K562 (cell line): ENCODE measurements at regions not wholly inside any gene's neighbourhood (a gene's known extent, or its start where the extent isn't known, plus 50 kb on each side); places are given as distances from the start of the nearest gene placed in this dataset.
"Not testable (repeated sequence)": the region's sequence is repeated elsewhere in the genome, so short reads cannot be mapped to it uniquely, and the experiment has no call there.

Experiments
- ATAC-seq: fragments of 200-7000 bp; cut with Tn5 transposase; 3 replicates; pipeline ENCODE4 v1.9.1; 2020; ENCODE audit warnings: moderate library complexity
- BruUV-seq: library from RNA; stranded (reverse); fragments of 400-500 nt; replicated peaks from 2 replicates; lab custom pipeline; 2021; lab: Mats Ljungman, UMichigan
- CTCF ChIA-PET: fragments of 300-600 bp; formaldehyde crosslinking; extraction: SDS; loops from one replicate; lab custom pipeline; 2021; ENCODE audit warnings: low intra/inter-chr PET ratio; lab: Yijun Ruan, JAX
- POLR2A ChIA-PET: fragments of 300-600, 350-650 bp; sonication (Branson Sonifier 250); formaldehyde crosslinking; extraction: SDS; loops from one replicate; lab custom pipeline; 2021; ENCODE audit warnings: antibody characterized with exemption, inconsistent platforms; lab: Yijun Ruan, JAX
- DNase-seq, 4 experiments: peaks; one replicate each; pipeline versions ENCODE4 v3.0.0 to v3.0.0-alpha.2; 2011 to 2018; ENCODE audit warnings: low spot score in 3 of 4, mixed read lengths in 3 of 4; ENCODE audit errors: extremely low read depth in 1 of 4
- FAIRE-seq: peaks from 2 replicates; lab custom pipeline; 2011; peaks lifted over from hg19 to GRCh38; lab: Jason Lieb, UNC
- H2AFZ ChIP-seq: 2 replicates; pipeline ENCODE4 v1.6.0; 2011; ENCODE audit warnings: low read depth, low read length, control low read depth, inconsistent platforms
- H3K27ac ChIP-seq: fragments of 200-600 bp; 3 replicates; pipeline ENCODE4 v1.8.0; 2011; ENCODE audit warnings: low read depth, mild to moderate bottlenecking, control low read depth, inconsistent platforms, low read length, moderate library complexity, mixed read lengths; ENCODE audit errors: extremely low read depth
- H3K27me3 ChIP-seq, 2 experiments: fragments of 300-600 bp in 1 of 2; 2 replicates in 1 of 2; 3 replicates in 1 of 2; pipeline versions ENCODE4 v1.6.0 to v1.8.0; 2011; ENCODE audit warnings: inconsistent platforms in 2 of 2, low read length in 2 of 2, mild to moderate bottlenecking in 1 of 2, mixed read lengths in 1 of 2, moderate library complexity in 1 of 2; ENCODE audit not compliant: control insufficient read depth in 2 of 2, insufficient read depth in 2 of 2
- H3K36me3 ChIP-seq: fragments of 300-600 bp; 3 replicates; pipeline ENCODE4 v1.8.0; 2011; ENCODE audit warnings: mild to moderate bottlenecking, low read length, inconsistent platforms; ENCODE audit not compliant: control insufficient read depth, insufficient read depth
- H3K4me1 ChIP-seq, 2 experiments: fragments of 200-600 bp in 1 of 2; replicated peaks in 1 of 2; 2 replicates in 1 of 2; 3 replicates in 1 of 2; pipeline versions ENCODE4 v1.5.1 to v1.8.0; 2011; ENCODE audit warnings: inconsistent platforms in 2 of 2, low read length in 2 of 2, mild to moderate bottlenecking in 1 of 2, mixed read lengths in 1 of 2, moderate library complexity in 1 of 2; ENCODE audit not compliant: control insufficient read depth in 2 of 2, insufficient read depth in 2 of 2
- H3K4me2 ChIP-seq: 2 replicates; pipeline ENCODE4 v1.6.1; 2011; ENCODE audit warnings: low read length, control low read depth, inconsistent platforms, mixed read lengths; ENCODE audit not compliant: insufficient read depth
- H3K4me3 ChIP-seq: fragments of 200-600 bp; sonication (generic), shearing (Covaris generic); 2 replicates; pipeline ENCODE4 v1.5.1; 2016; ENCODE audit warnings: control low read depth, inconsistent platforms
- H3K79me2 ChIP-seq: fragments of 200-600 bp; 3 replicates; pipeline ENCODE4 v1.8.0; 2011; ENCODE audit warnings: low read length, inconsistent platforms; ENCODE audit not compliant: control insufficient read depth, insufficient read depth
- H3K9ac ChIP-seq, 2 experiments: 2 replicates each; pipeline versions ENCODE4 v1.6.0 to v1.6.1; 2011; ENCODE audit warnings: low read depth in 2 of 2, low read length in 2 of 2, control low read depth in 1 of 2, inconsistent platforms in 1 of 2, mild to moderate bottlenecking in 1 of 2, mixed read lengths in 1 of 2; ENCODE audit not compliant: insufficient read depth in 1 of 2
- H3K9me1 ChIP-seq: one replicate; pipeline ENCODE4 v1.6.0; 2011; ENCODE audit warnings: inconsistent platforms, mild to moderate bottlenecking, low read length, moderate library complexity; ENCODE audit not compliant: control insufficient read depth, insufficient read depth
- H3K9me3 ChIP-seq: replicated peaks from 2 replicates; pipeline ENCODE4 v1.5.1; 2011; ENCODE audit warnings: low read depth, low read length, inconsistent platforms; ENCODE audit not compliant: control insufficient read depth, insufficient read depth
- H4K20me1 ChIP-seq: replicated peaks from 2 replicates; pipeline ENCODE4 v1.6.1; 2011; ENCODE audit warnings: low read length, inconsistent platforms, mixed read lengths; ENCODE audit not compliant: control insufficient read depth, insufficient read depth
- BCL6 ChIP-seq: fragments of 250-450 bp; sonication (Bioruptor Pico); IDR thresholded peaks from 2 replicates; pipeline ENCODE4 v1.4.0; 2020
- LCOR ChIP-seq: sonication (generic); formaldehyde crosslinking; IDR thresholded peaks from 2 replicates; pipeline ENCODE4 v1.8.0; 2022; ENCODE audit warnings: mild to moderate bottlenecking, missing genetic modification reagents
- RBFOX2 ChIP-seq: fragments of 200-400 bp; formaldehyde crosslinking; IDR thresholded peaks from 2 replicates; pipeline ENCODE4 v1.6.1; 2017; ENCODE audit warnings: low read depth, mild to moderate bottlenecking, low read length, moderate library complexity
- ZFP36 ChIP-seq: fragments of 150-350 bp; IDR thresholded peaks from 2 replicates; pipeline ENCODE4 v1.6.1; 2018; ENCODE audit warnings: low read length, low read depth; ENCODE audit not compliant: partially characterized antibody
- WGBS: fragments of 100-300 bp; shearing (Covaris generic); methylation state at CpG from one replicate; pipeline ENCODE4 v1.1.6; 2016; ENCODE audit warnings: low coverage, mixed read lengths; ENCODE audit not compliant: insufficient coverage; ENCODE audit errors: missing lambda C conversion rate; 5-methylcytosine and 5-hydroxymethylcytosine counted together
- in situ Hi-C: fragments of 300-500 bp; cut with MboI; formaldehyde crosslinking; loops from 4 replicates; pipeline ENCODE4 v1.15.0; 2018; ENCODE audit warnings: inconsistent platforms, mixed read lengths
- intact Hi-C: fragments of 100-400 bp; cut with micrococcal nuclease; formaldehyde crosslinking; loops from 2 replicates; pipeline ENCODE4 v1.14.2; 2022
- TF ChIP-seq, protein P1 (sequence below): sonication (generic); formaldehyde crosslinking; IDR thresholded peaks from 2 replicates; pipeline ENCODE4 v1.8.0; 2022; ENCODE audit warnings: mild to moderate bottlenecking, low read depth, missing genetic modification reagents
- TF ChIP-seq, protein P2 (sequence below), 2 experiments: fragments of 150-350 bp in 1 of 2; IDR thresholded peaks; 2 replicates each; pipeline ENCODE4 v1.6.1; 2012 to 2016; ENCODE audit warnings: low read depth in 2 of 2, low read length in 2 of 2, mild to moderate bottlenecking in 1 of 2, moderate library complexity in 1 of 2
- TF ChIP-seq, protein P3 (sequence below): fragments of 450-650 bp; IDR thresholded peaks from 2 replicates; pipeline ENCODE4 v1.6.1; 2016; ENCODE audit warnings: mild to moderate bottlenecking

DNA sequence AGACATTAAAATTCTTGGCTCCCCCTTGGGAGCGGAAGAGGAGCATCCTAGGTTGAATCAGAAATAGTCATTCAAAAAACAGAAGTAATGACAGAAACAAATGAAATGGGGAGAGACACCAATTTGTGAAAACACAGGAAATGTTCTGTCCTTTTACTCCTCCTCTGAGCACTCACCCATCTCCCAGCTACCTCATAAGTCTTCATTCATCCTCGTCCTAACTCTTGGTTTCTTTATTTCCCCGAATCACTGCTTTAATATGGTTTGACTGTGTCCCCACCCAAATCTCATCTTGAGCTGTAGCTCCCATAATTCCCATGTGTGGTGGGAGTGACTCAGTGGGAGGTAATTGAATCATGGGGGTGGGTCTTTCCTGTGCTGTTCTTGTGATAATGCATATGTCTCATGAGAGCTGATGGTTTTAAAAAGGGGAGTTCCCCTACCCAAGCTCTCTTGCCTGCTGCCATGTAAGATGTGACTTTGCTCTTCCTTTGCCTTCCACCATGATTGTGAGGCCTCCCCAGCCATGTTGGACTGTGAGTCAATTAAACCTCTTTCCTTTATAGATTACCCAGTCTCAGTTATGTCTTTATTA is 579.7 kb upstream of the CBLB start:
- ATAC-seq, intact Hi-C loops, in situ Hi-C loops: not testable (repeated sequence)

DNA sequence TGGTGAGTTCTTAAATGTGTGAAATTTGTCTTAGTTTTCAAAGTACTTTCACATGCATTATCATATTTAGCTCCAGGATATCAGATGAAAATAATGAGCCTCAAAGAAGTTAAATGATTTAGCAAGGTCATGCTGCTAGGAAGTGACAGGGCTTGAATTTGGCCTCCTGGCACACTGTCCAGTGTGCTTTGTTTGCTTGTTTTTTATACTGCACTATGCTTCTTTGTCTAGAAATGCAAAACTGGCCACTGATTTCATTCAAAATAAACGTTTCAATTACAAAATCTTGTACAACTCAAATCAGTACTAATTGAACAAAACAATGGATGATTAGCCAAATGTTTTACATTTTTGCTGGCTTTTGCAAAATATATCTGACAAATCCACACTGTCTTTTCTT is 583.3 kb upstream of the CBLB start:
- H3K27ac ChIP-seq: no peak overlapping the region
- no peaks in the 10 kb centered on the region for H3K4me1 ChIP-seq
- H3K36me3 ChIP-seq: no peaks in the 10 kb centered on the region
- no peak overlapping the region for H3K9ac ChIP-seq
- no peak for FAIRE-seq
- CTCF ChIA-PET: no interaction called here
- no peak for ATAC-seq
- no peak overlapping the region for H2AFZ ChIP-seq
- no peaks in the 10 kb centered on the region for H3K9me1 ChIP-seq
- H3K4me3 ChIP-seq: no peak overlapping the region
- H4K20me1 ChIP-seq: no peaks in the 10 kb centered on the region
- POLR2A ChIA-PET: interaction anchor here (0.6 kb wide), 1 partner anchor 229 kb away, joined by 3 read pairs; no protein-coding TSS in a partner anchor
- no peak overlapping the region for H3K4me2 ChIP-seq
- H3K79me2 ChIP-seq: no peaks in the 10 kb centered on the region
- no peak for DNase-seq
- 0% methylated on average over 1 of the region's 1 CpG for WGBS
- BruUV-seq: no TSS peak
- H3K27me3 ChIP-seq: no peaks in the 10 kb centered on the region
- in situ Hi-C loops (no loop called here), intact Hi-C loops (no loop called here)
- H3K9me3 ChIP-seq: no peaks in the 10 kb centered on the region
- TF ChIP-seq ZFP36 (no peak), LCOR (no peak), RBFOX2 (no peak), BCL6 (CRISPR knock-in tag) (no peak)
- TF ChIP-seq, protein P1, sequence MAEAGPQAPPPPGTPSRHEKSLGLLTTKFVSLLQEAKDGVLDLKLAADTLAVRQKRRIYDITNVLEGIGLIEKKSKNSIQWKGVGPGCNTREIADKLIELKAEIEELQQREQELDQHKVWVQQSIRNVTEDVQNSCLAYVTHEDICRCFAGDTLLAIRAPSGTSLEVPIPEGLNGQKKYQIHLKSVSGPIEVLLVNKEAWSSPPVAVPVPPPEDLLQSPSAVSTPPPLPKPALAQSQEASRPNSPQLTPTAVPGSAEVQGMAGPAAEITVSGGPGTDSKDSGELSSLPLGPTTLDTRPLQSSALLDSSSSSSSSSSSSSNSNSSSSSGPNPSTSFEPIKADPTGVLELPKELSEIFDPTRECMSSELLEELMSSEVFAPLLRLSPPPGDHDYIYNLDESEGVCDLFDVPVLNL (CRISPR knock-in tag): no peak
- TF ChIP-seq, protein P2, sequence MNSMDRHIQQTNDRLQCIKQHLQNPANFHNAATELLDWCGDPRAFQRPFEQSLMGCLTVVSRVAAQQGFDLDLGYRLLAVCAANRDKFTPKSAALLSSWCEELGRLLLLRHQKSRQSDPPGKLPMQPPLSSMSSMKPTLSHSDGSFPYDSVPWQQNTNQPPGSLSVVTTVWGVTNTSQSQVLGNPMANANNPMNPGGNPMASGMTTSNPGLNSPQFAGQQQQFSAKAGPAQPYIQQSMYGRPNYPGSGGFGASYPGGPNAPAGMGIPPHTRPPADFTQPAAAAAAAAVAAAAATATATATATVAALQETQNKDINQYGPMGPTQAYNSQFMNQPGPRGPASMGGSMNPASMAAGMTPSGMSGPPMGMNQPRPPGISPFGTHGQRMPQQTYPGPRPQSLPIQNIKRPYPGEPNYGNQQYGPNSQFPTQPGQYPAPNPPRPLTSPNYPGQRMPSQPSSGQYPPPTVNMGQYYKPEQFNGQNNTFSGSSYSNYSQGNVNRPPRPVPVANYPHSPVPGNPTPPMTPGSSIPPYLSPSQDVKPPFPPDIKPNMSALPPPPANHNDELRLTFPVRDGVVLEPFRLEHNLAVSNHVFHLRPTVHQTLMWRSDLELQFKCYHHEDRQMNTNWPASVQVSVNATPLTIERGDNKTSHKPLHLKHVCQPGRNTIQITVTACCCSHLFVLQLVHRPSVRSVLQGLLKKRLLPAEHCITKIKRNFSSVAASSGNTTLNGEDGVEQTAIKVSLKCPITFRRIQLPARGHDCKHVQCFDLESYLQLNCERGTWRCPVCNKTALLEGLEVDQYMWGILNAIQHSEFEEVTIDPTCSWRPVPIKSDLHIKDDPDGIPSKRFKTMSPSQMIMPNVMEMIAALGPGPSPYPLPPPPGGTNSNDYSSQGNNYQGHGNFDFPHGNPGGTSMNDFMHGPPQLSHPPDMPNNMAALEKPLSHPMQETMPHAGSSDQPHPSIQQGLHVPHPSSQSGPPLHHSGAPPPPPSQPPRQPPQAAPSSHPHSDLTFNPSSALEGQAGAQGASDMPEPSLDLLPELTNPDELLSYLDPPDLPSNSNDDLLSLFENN (IDR thresholded peaks at IDR 0.05; ENCODE audit: low read depth in 2 of 2, low read length in 2 of 2): no peak
- TF ChIP-seq, protein P3, sequence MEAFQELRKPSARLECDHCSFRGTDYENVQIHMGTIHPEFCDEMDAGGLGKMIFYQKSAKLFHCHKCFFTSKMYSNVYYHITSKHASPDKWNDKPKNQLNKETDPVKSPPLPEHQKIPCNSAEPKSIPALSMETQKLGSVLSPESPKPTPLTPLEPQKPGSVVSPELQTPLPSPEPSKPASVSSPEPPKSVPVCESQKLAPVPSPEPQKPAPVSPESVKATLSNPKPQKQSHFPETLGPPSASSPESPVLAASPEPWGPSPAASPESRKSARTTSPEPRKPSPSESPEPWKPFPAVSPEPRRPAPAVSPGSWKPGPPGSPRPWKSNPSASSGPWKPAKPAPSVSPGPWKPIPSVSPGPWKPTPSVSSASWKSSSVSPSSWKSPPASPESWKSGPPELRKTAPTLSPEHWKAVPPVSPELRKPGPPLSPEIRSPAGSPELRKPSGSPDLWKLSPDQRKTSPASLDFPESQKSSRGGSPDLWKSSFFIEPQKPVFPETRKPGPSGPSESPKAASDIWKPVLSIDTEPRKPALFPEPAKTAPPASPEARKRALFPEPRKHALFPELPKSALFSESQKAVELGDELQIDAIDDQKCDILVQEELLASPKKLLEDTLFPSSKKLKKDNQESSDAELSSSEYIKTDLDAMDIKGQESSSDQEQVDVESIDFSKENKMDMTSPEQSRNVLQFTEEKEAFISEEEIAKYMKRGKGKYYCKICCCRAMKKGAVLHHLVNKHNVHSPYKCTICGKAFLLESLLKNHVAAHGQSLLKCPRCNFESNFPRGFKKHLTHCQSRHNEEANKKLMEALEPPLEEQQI: no peak

More for the DNA sequence above, 579.7 kb upstream of the CBLB start:
- H3K4me1 ChIP-seq, H2AFZ ChIP-seq, H3K9me1 ChIP-seq, H3K9me3 ChIP-seq, H4K20me1 ChIP-seq, H3K4me3 ChIP-seq, H3K27me3 ChIP-seq, BruUV-seq, H3K4me2 ChIP-seq, H3K36me3 ChIP-seq, H3K27ac ChIP-seq, CTCF ChIA-PET, DNase-seq, POLR2A ChIA-PET, H3K79me2 ChIP-seq, H3K9ac ChIP-seq, FAIRE-seq: not testable (repeated sequence)
- 0% methylated on average over 3 of the region's 3 CpGs for WGBS
